Kidney epithelial cell (primary cell): ENCODE measurements at regions not wholly inside any gene's neighbourhood (a gene's known extent, or its start where the extent isn't known, plus 50 kb on each side); places are given as distances from the start of the nearest gene placed in this dataset.

ENCODE experiments used
- DNase-seq: peaks from one replicate; pipeline ENCODE4 v3.0.0-alpha.2; 2010; ENCODE audit warnings: low read depth
- H3K27me3 ChIP-seq: 2 replicates; pipeline ENCODE4 v1.6.0; 2011; ENCODE audit warnings: low read length; ENCODE audit not compliant: control insufficient read depth, insufficient read depth
- H3K36me3 ChIP-seq: 2 replicates; pipeline ENCODE4 v1.5.1; 2011; ENCODE audit warnings: low read length; ENCODE audit not compliant: control insufficient read depth, insufficient read depth
- H3K4me3 ChIP-seq: 2 replicates; pipeline ENCODE4 v1.5.1; 2011; ENCODE audit warnings: low read depth, mild to moderate bottlenecking, control low read depth, low read length
- CTCF ChIP-seq: IDR thresholded peaks from 2 replicates; pipeline ENCODE4 v1.5.1; 2011; ENCODE audit warnings: mild to moderate bottlenecking, moderate library complexity, low read length, control low read depth, inconsistent platforms; ENCODE audit not compliant: insufficient read depth, poor library complexity, severe bottlenecking

GRCh38 chrX:42434458-42435166, 343.4 kb downstream of the PPP1R2C start:
- no peak overlapping the region for H3K4me3 ChIP-seq
- no peak for TF ChIP-seq CTCF
- DNase-seq = no peak

GRCh38 chrX:42432552-42432951, 345.4 kb downstream of the PPP1R2C start:
- TF ChIP-seq CTCF = no peak
- no peaks in the 10 kb centered on the region for H3K27me3 ChIP-seq
- no peak for DNase-seq
- no peaks in the 10 kb centered on the region for H3K36me3 ChIP-seq
- no peak overlapping the region for H3K4me3 ChIP-seq

More at GRCh38 chrX:42434458-42435166, 343.4 kb downstream of the PPP1R2C start:
- Histone ChIP-seq H3K36me3 (no peaks in the 10 kb centered on the region), H3K27me3 (no peaks in the 10 kb centered on the region)

GRCh38 chrX:42422961-42423360, 355.0 kb downstream of the PPP1R2C start:
- TF ChIP-seq CTCF = no peak
- Histone ChIP-seq H3K36me3 (no peaks in the 10 kb centered on the region), H3K4me3 (no peak overlapping the region), H3K27me3 (no peaks in the 10 kb centered on the region)
- DNase-seq = no peak

- no peak for DNase-seq
- TF ChIP-seq CTCF = no peak
- no peaks in the 10 kb centered on the region for H3K36me3 ChIP-seq
- no peaks in the 10 kb centered on the region for H3K27me3 ChIP-seq
- H3K4me3 ChIP-seq = no peak overlapping the region
Measured at GRCh38 chrX:42420426-42420825, 357.5 kb downstream of the PPP1R2C start.

- no peak for DNase-seq
- no peaks in the 10 kb centered on the region for H3K36me3 ChIP-seq
- no peak for TF ChIP-seq CTCF
- no peak overlapping the region for H3K4me3 ChIP-seq
- no peaks in the 10 kb centered on the region for H3K27me3 ChIP-seq
Measured at GRCh38 chrX:42415636-42416035, 362.3 kb downstream of the PPP1R2C start.

- no peak for TF ChIP-seq CTCF
- Histone ChIP-seq H3K36me3 (no peaks in the 10 kb centered on the region), H3K4me3 (no peak overlapping the region), H3K27me3 (no peaks in the 10 kb centered on the region)
- no peak for DNase-seq
Measured at GRCh38 chrX:42414057-42414456, 363.9 kb downstream of the PPP1R2C start.
